ENCODE measurements at regions not wholly inside any gene's neighbourhood (a gene's known extent, or its start where the extent isn't known, plus 50 kb on each side); places are given as distances from the start of the nearest gene placed in this dataset.

- no peak overlapping the region for H2AFZ ChIP-seq (ENCODE audit: low read length)
- no peaks in the 10 kb centered on the region for H4K20me1 ChIP-seq (ENCODE audit: insufficient read depth, low read length)
- H3K27me3 ChIP-seq (ENCODE audit: insufficient read depth, low read length): no peaks in the 10 kb centered on the region
- no peaks in the 10 kb centered on the region for H3K9me3 ChIP-seq (ENCODE audit: low read length)
- H3K9me2 ChIP-seq (ENCODE audit: low read depth, low read length): no peaks in the 10 kb centered on the region
- H3K9ac ChIP-seq (ENCODE audit: low read length): no peak overlapping the region
- no peak overlapping the region for H3K4me3 ChIP-seq (ENCODE audit: low read depth, low read length, poor library complexity, severe bottlenecking)
- H3K4me1 ChIP-seq (ENCODE audit: insufficient read depth, low read length, severe bottlenecking): no peaks in the 10 kb centered on the region
- no peaks in the 10 kb centered on the region for H3K79me2 ChIP-seq (ENCODE audit: insufficient read depth, low read length)
- no peak overlapping the region for H3K27ac ChIP-seq (ENCODE audit: low read depth, low read length, poor library complexity, severe bottlenecking)
- H3K36me3 ChIP-seq (ENCODE audit: insufficient read depth, low read length): no peaks in the 10 kb centered on the region
- TF ChIP-seq CTCF (IDR thresholded peaks at IDR 0.05; ENCODE audit: low read length) (no peak), EZH2 (IDR thresholded peaks at IDR 0.05; ENCODE audit: borderline replicate concordance, low read length) (no peak)
- no peak overlapping the region for H3K4me2 ChIP-seq (ENCODE audit: low read length)
- no peaks in the 10 kb centered on the region for H3F3A ChIP-seq (ENCODE audit: insufficient read depth, low read length)
Measured at GRCh38 chrY:8085925-8086324, 1174.4 kb upstream of the AMELY start.

GRCh38 chrY:8084192-8084591 is 1172.6 kb upstream of the AMELY start:
- H4K20me1 ChIP-seq (ENCODE audit: insufficient read depth, low read length): no peaks in the 10 kb centered on the region
- H3K79me2 ChIP-seq (ENCODE audit: insufficient read depth, low read length): no peaks in the 10 kb centered on the region
- H3K27me3 ChIP-seq (ENCODE audit: insufficient read depth, low read length): no peaks in the 10 kb centered on the region
- no peaks in the 10 kb centered on the region for H3K36me3 ChIP-seq (ENCODE audit: insufficient read depth, low read length)
- H3K4me3 ChIP-seq (ENCODE audit: low read depth, low read length, poor library complexity, severe bottlenecking): no peak overlapping the region
- no peak overlapping the region for H3K4me2 ChIP-seq (ENCODE audit: low read length)
- H3K4me1 ChIP-seq (ENCODE audit: insufficient read depth, low read length, severe bottlenecking): no peaks in the 10 kb centered on the region
- H3F3A ChIP-seq (ENCODE audit: insufficient read depth, low read length): no peaks in the 10 kb centered on the region
- H3K9ac ChIP-seq (ENCODE audit: low read length): no peak overlapping the region
- H3K9me3 ChIP-seq (ENCODE audit: low read length): no peaks in the 10 kb centered on the region
- no peak overlapping the region for H2AFZ ChIP-seq (ENCODE audit: low read length)
- no peak for TF ChIP-seq EZH2 (IDR thresholded peaks at IDR 0.05; ENCODE audit: borderline replicate concordance, low read length)
- TF ChIP-seq CTCF (IDR thresholded peaks at IDR 0.05; ENCODE audit: low read length): no peak
- no peak overlapping the region for H3K27ac ChIP-seq (ENCODE audit: low read depth, low read length, poor library complexity, severe bottlenecking)
- no peaks in the 10 kb centered on the region for H3K9me2 ChIP-seq (ENCODE audit: low read depth, low read length)

- H3K9me2 ChIP-seq (ENCODE audit: low read depth, low read length): no peaks in the 10 kb centered on the region
- no peak for TF ChIP-seq CTCF (IDR thresholded peaks at IDR 0.05; ENCODE audit: low read length)
- TF ChIP-seq EZH2 (IDR thresholded peaks at IDR 0.05; ENCODE audit: borderline replicate concordance, low read length): no peak
- no peak overlapping the region for H2AFZ ChIP-seq (ENCODE audit: low read length)
- no peaks in the 10 kb centered on the region for H3K4me1 ChIP-seq (ENCODE audit: insufficient read depth, low read length, severe bottlenecking)
- H3K4me2 ChIP-seq (ENCODE audit: low read length): no peak overlapping the region
- no peaks in the 10 kb centered on the region for H3K9me3 ChIP-seq (ENCODE audit: low read length)
- H4K20me1 ChIP-seq (ENCODE audit: insufficient read depth, low read length): no peaks in the 10 kb centered on the region
- no peaks in the 10 kb centered on the region for H3F3A ChIP-seq (ENCODE audit: insufficient read depth, low read length)
- H3K27me3 ChIP-seq (ENCODE audit: insufficient read depth, low read length): no peaks in the 10 kb centered on the region
- no peaks in the 10 kb centered on the region for H3K36me3 ChIP-seq (ENCODE audit: insufficient read depth, low read length)
- no peak overlapping the region for H3K4me3 ChIP-seq (ENCODE audit: low read depth, low read length, poor library complexity, severe bottlenecking)
- H3K27ac ChIP-seq (ENCODE audit: low read depth, low read length, poor library complexity, severe bottlenecking): no peak overlapping the region
- H3K9ac ChIP-seq (ENCODE audit: low read length): no peak overlapping the region
- H3K79me2 ChIP-seq (ENCODE audit: insufficient read depth, low read length): no peaks in the 10 kb centered on the region
Measured at GRCh38 chrY:8081151-8081550, 1169.6 kb upstream of the AMELY start.
